NCI-H524 treated with DMSO at 0.1 percent for 48 hours (cell line): ENCODE measurements at regions not wholly inside any gene's neighbourhood (a gene's known extent, or its start where the extent isn't known, plus 50 kb on each side); places are given as distances from the start of the nearest gene placed in this dataset.
"Not testable (repeated sequence)": the region's sequence is repeated elsewhere in the genome, so short reads cannot be mapped to it uniquely, and the experiment has no call there.

Experiments used
- DNase-seq: peaks from one replicate; lab custom pipeline; 2025; lab: John Stamatoyannopoulos, UW

- DNase-seq, result no peak
These were observed 170.9 kb upstream of the MAGI2 start for GRCh38 chr7:79624336-79624735.

GRCh38 chr7:79622781-79623180 is 169.3 kb upstream of the MAGI2 start:
- DNase-seq, result no peak

- DNase-seq, result no peak
These were observed 166.8 kb upstream of the MAGI2 start for GRCh38 chr7:79620291-79620690.

GRCh38 chr7:79619216-79619615 is 165.7 kb upstream of the MAGI2 start:
- DNase-seq, result no peak

- DNase-seq, result no peak
These were observed 162.6 kb upstream of the MAGI2 start for GRCh38 chr7:79615871-79616640.

- no peak for DNase-seq
These were observed 162.0 kb upstream of the MAGI2 start for GRCh38 chr7:79615466-79615865.

- DNase-seq, result no peak
These were observed 159.4 kb upstream of the MAGI2 start for GRCh38 chr7:79612903-79613302.

- no peak for DNase-seq
These were observed 158.6 kb upstream of the MAGI2 start for GRCh38 chr7:79612022-79612421.

- no peak for DNase-seq
These were observed 157.4 kb upstream of the MAGI2 start for GRCh38 chr7:79610748-79611304.

- DNase-seq, result no peak
These were observed 156.8 kb upstream of the MAGI2 start for GRCh38 chr7:79610313-79610712.

- no peak for DNase-seq
These were observed 154.5 kb upstream of the MAGI2 start for GRCh38 chr7:79608005-79608404.

- no peak for DNase-seq
These were observed 151.4 kb upstream of the MAGI2 start for GRCh38 chr7:79604841-79605240.

- DNase-seq, result no peak
These were observed 144.9 kb upstream of the MAGI2 start for GRCh38 chr7:79598351-79598750.

GRCh38 chr7:79594671-79595070 is 141.2 kb upstream of the MAGI2 start:
- not testable (repeated sequence) for DNase-seq

GRCh38 chr7:79593866-79594301 is 140.4 kb upstream of the MAGI2 start:
- no peak for DNase-seq

- DNase-seq, result peak; percentile 48
These were observed 137.6 kb upstream of the MAGI2 start for GRCh38 chr7:79590916-79591623.

GRCh38 chr7:79590391-79590790 is 136.9 kb upstream of the MAGI2 start:
- DNase-seq, result peak; percentile 55

- DNase-seq, result no peak
These were observed 117.4 kb upstream of the MAGI2 start for GRCh38 chr7:79570903-79571302.

GRCh38 chr7:79563821-79564522 is 110.5 kb upstream of the MAGI2 start:
- DNase-seq, result no peak

GRCh38 chr7:79555571-79555970 is 102.1 kb upstream of the MAGI2 start:
- no peak for DNase-seq

- DNase-seq, result no peak
These were observed 100.5 kb upstream of the MAGI2 start for GRCh38 chr7:79553811-79554555.

- DNase-seq, result no peak
These were observed 99.0 kb upstream of the MAGI2 start for GRCh38 chr7:79552463-79552862.
